H9 (cell line): ENCODE measurements at regions not wholly inside any gene's neighbourhood (a gene's known extent, or its start where the extent isn't known, plus 50 kb on each side); places are given as distances from the start of the nearest gene placed in this dataset.

Experiments
- DNase-seq: peaks from one replicate; pipeline ENCODE4 v3.0.0-alpha.2; 2017
- H2AFZ ChIP-seq: one replicate; pipeline ENCODE4 v1.6.1; 2013; ENCODE audit warnings: mild to moderate bottlenecking, low read length, control low read depth, moderate library complexity
- H2AK5ac ChIP-seq: 2 replicates; pipeline ENCODE4 v1.6.1; 2013; ENCODE audit warnings: low read length, control low read depth, mixed read lengths; ENCODE audit not compliant: insufficient read length
- H2BK120ac ChIP-seq: one replicate; pipeline ENCODE4 v1.6.1; 2013; ENCODE audit warnings: low read depth, mild to moderate bottlenecking, low read length, control low read depth, inconsistent platforms; ENCODE audit not compliant: poor library complexity, severe bottlenecking
- H2BK12ac ChIP-seq: 2 replicates; pipeline ENCODE4 v1.6.1; 2013; ENCODE audit warnings: low read length, control low read depth, mixed read lengths, low read depth; ENCODE audit not compliant: insufficient read length
- H2BK15ac ChIP-seq: 2 replicates; pipeline ENCODE4 v1.6.1; 2013; ENCODE audit warnings: low read depth, low read length, control low read depth
- H2BK20ac ChIP-seq: one replicate; pipeline ENCODE4 v1.6.1; 2013; ENCODE audit warnings: low read depth, mild to moderate bottlenecking, low read length, control low read depth, inconsistent platforms; ENCODE audit not compliant: poor library complexity, severe bottlenecking
- H2BK5ac ChIP-seq: 2 replicates; pipeline ENCODE4 v1.6.1; 2013; ENCODE audit warnings: low read length, control low read depth, mixed read lengths; ENCODE audit not compliant: insufficient read length
- H3K14ac ChIP-seq: 2 replicates; pipeline ENCODE4 v1.6.1; 2013; ENCODE audit warnings: low read length, control low read depth; ENCODE audit not compliant: insufficient read depth
- H3K18ac ChIP-seq: 2 replicates; pipeline ENCODE4 v1.6.1; 2013; ENCODE audit warnings: low read depth, mild to moderate bottlenecking, mixed read lengths, low read length, control low read depth; ENCODE audit not compliant: insufficient read length
- H3K23ac ChIP-seq: 2 replicates; pipeline ENCODE4 v1.6.1; 2013; ENCODE audit warnings: low read length, control low read depth, mixed read lengths, low read depth; ENCODE audit not compliant: insufficient read length
- H3K23me2 ChIP-seq: 2 replicates; pipeline ENCODE4 v1.6.1; 2013; ENCODE audit warnings: low read depth, mild to moderate bottlenecking, mixed read lengths, low read length, control low read depth; ENCODE audit not compliant: insufficient read length, poor library complexity, severe bottlenecking
- H3K27ac ChIP-seq: 2 replicates; pipeline ENCODE4 v1.5.1; 2013; ENCODE audit warnings: low read length, control low read depth, mixed read lengths, low read depth; ENCODE audit not compliant: insufficient read length
- H3K27me3 ChIP-seq: 2 replicates; pipeline ENCODE4 v1.6.1; 2013; ENCODE audit warnings: low read length, control low read depth, inconsistent platforms; ENCODE audit not compliant: insufficient read depth
- H3K4ac ChIP-seq: 2 replicates; pipeline ENCODE4 v1.6.1; 2013; ENCODE audit warnings: low read depth, mild to moderate bottlenecking, control low read depth, inconsistent platforms, low read length, moderate library complexity
- H3K4me1 ChIP-seq: 2 replicates; pipeline ENCODE4 v1.6.1; 2013; ENCODE audit warnings: low read length, control low read depth, inconsistent platforms; ENCODE audit not compliant: insufficient read depth
- H3K4me2 ChIP-seq: 2 replicates; pipeline ENCODE4 v1.6.1; 2013; ENCODE audit warnings: low read length, control low read depth, mixed read lengths; ENCODE audit not compliant: insufficient read length, insufficient read depth
- H3K56ac ChIP-seq: 2 replicates; pipeline ENCODE4 v1.6.1; 2013; ENCODE audit warnings: low read depth, mild to moderate bottlenecking, mixed read lengths, low read length, control low read depth; ENCODE audit not compliant: insufficient read length
- H3K79me1 ChIP-seq: 2 replicates; pipeline ENCODE4 v1.6.1; 2013; ENCODE audit warnings: low read depth, mild to moderate bottlenecking, moderate library complexity, low read length, control low read depth, inconsistent platforms; ENCODE audit not compliant: insufficient read depth, poor library complexity, severe bottlenecking
- H3K79me2 ChIP-seq: 2 replicates; pipeline ENCODE4 v1.6.1; 2013; ENCODE audit warnings: low read length, control low read depth, inconsistent platforms; ENCODE audit not compliant: insufficient read depth
- H3K9ac ChIP-seq: 2 replicates; pipeline ENCODE4 v1.6.1; 2013; ENCODE audit warnings: low read length, control low read depth, mixed read lengths; ENCODE audit not compliant: insufficient read length; ENCODE audit errors: extremely low read depth
- H3K9me3 ChIP-seq: one replicate; pipeline ENCODE4 v1.6.1; 2013; ENCODE audit warnings: low read depth, low read length, inconsistent platforms; ENCODE audit not compliant: control insufficient read depth
- H3T11ph ChIP-seq: one replicate; pipeline ENCODE4 v1.6.1; 2013; ENCODE audit warnings: mild to moderate bottlenecking, low read length, control low read depth, inconsistent platforms
- H4K20me1 ChIP-seq: one replicate; pipeline ENCODE4 v1.6.1; 2013; ENCODE audit not compliant: control insufficient read depth, insufficient read length, insufficient read depth
- H4K5ac ChIP-seq: 2 replicates; pipeline ENCODE4 v1.6.1; 2013; ENCODE audit warnings: low read depth, mild to moderate bottlenecking, mixed read lengths, low read length, control low read depth; ENCODE audit not compliant: insufficient read length
- H4K8ac ChIP-seq: replicated peaks from 2 replicates; pipeline ENCODE4 v1.6.1; 2013; ENCODE audit warnings: low read length, control low read depth, mixed read lengths, low read depth; ENCODE audit not compliant: insufficient read length
- H4K91ac ChIP-seq: 2 replicates; pipeline ENCODE4 v1.6.1; 2013; ENCODE audit warnings: low read depth, mild to moderate bottlenecking, moderate library complexity, mixed read lengths, low read length, control low read depth; ENCODE audit not compliant: insufficient read length
- H3K27ac Mint-ChIP-seq, 3 experiments: 2 replicates in 2 of 3; 3 replicates in 1 of 3; pipeline ENCODE4 v1.8.0; 2020 to 2021; ENCODE audit warnings: mixed read lengths in 3 of 3, mild to moderate bottlenecking in 1 of 3, moderate library complexity in 1 of 3
- H3K27me3 Mint-ChIP-seq: 2 replicates; pipeline ENCODE4 v1.8.0; 2021; ENCODE audit warnings: low read depth, mild to moderate bottlenecking, moderate library complexity, mixed read lengths
- H3K36me3 Mint-ChIP-seq, 3 experiments: 2 replicates in 2 of 3; 3 replicates in 1 of 3; pipeline ENCODE4 v1.8.0; 2020 to 2021; ENCODE audit warnings: low read depth in 3 of 3, mixed read lengths in 3 of 3; ENCODE audit not compliant: insufficient read depth in 1 of 3
- H3K4me1 Mint-ChIP-seq, 2 experiments: 2 replicates each; pipeline ENCODE4 v1.8.0; 2020; ENCODE audit warnings: mixed read lengths in 2 of 2
- H3K4me3 Mint-ChIP-seq, 2 experiments: 2 replicates in 1 of 2; 3 replicates in 1 of 2; pipeline ENCODE4 v1.8.0; 2020 to 2021; ENCODE audit warnings: mild to moderate bottlenecking in 2 of 2, mixed read lengths in 2 of 2, moderate library complexity in 1 of 2
- H3K9me3 Mint-ChIP-seq, 2 experiments: 2 replicates in 1 of 2; 3 replicates in 1 of 2; pipeline ENCODE4 v1.8.0; 2020; ENCODE audit warnings: mild to moderate bottlenecking in 2 of 2, mixed read lengths in 2 of 2, moderate library complexity in 1 of 2
- WGBS: extraction: QIAGEN DNeasy Blood & Tissue Kit; methylation state at CpG from one replicate; pipeline ENCODE4 v1.1.7; 2013; ENCODE audit warnings: missing lambda C conversion rate, low lambda C conversion rate, mixed read lengths; ENCODE audit not compliant: insufficient read length; ENCODE audit errors: extremely low coverage; 5-methylcytosine and 5-hydroxymethylcytosine counted together
- TF ChIP-seq, protein P1 (sequence below): fragments of 200-600 bp; sonication (generic); conservative IDR thresholded peaks from 3 replicates; pipeline ENCODE4 v1.8.0; 2021; ENCODE audit warnings: antibody characterized with exemption, mild to moderate bottlenecking

DNA sequence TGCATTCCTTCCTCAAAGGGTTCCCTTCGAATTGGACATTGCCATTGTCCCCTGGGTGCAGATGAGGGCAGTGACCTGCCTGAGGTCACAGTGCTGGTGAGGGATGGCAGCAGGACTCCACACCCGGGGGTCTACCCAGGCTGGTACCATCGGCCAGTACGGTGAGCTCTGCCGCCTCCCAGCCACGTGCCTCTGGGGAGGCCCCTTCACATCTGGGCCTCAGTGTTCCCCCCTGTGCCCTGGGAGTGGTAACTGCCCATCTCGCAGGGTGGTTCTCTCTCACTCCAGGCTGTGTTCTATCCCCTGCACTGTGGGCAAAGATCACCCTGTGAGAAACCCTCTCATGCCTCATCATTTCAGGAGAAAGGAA, 99.4 kb upstream of the IQSEC1 start:
- Histone ChIP-seq H3K27ac (no peak overlapping the region), H3K9me3 (no peaks in the 10 kb centered on the region), H3K4me1 (no peaks in the 10 kb centered on the region), H3K18ac (no peak overlapping the region), H4K91ac (no peak overlapping the region), H3K4me2 (no peak overlapping the region), H3K79me2 (no peaks in the 10 kb centered on the region), H3K9ac (no peak overlapping the region), H3T11ph (no peak overlapping the region), H2AFZ (no peak overlapping the region), H3K56ac (no peak overlapping the region), H3K79me1 (no peaks in the 10 kb centered on the region), H2BK15ac (no peak overlapping the region), H4K5ac (no peak overlapping the region), H4K20me1 (no peaks in the 10 kb centered on the region), H2AK5ac (no peak overlapping the region), H2BK20ac (no peak overlapping the region), H3K4ac (no peak overlapping the region), H2BK12ac (no peak overlapping the region), H3K23ac (no peak overlapping the region), H2BK5ac (no peak overlapping the region), H4K8ac (no peak overlapping the region), H3K23me2 (no peaks in the 10 kb centered on the region), H3K27me3 (no peaks in the 10 kb centered on the region), H3K14ac (no peak overlapping the region; the same call in 1 of the 2 replicates), H2BK120ac (no peak overlapping the region)
- Mint-ChIP-seq H3K27me3 (peaks cover 1% of the 10 kb centered on the region), H3K9me3 (peaks cover 19 to 24% of the 10 kb centered on the region in 2 experiments), H3K36me3 (peaks cover 4 to 13% (median 7%) of the 10 kb centered on the region in 3 experiments), H3K4me3 (no peak overlapping the region), H3K27ac (peak overlapping the region in 1 of 3 experiments; percentile 74; a peak in 1 of 7 replicates), H3K4me1 (peaks cover 10 to 13% of the 10 kb centered on the region in 2 experiments)
- DNase-seq: no peak
- TF ChIP-seq, protein P1, sequence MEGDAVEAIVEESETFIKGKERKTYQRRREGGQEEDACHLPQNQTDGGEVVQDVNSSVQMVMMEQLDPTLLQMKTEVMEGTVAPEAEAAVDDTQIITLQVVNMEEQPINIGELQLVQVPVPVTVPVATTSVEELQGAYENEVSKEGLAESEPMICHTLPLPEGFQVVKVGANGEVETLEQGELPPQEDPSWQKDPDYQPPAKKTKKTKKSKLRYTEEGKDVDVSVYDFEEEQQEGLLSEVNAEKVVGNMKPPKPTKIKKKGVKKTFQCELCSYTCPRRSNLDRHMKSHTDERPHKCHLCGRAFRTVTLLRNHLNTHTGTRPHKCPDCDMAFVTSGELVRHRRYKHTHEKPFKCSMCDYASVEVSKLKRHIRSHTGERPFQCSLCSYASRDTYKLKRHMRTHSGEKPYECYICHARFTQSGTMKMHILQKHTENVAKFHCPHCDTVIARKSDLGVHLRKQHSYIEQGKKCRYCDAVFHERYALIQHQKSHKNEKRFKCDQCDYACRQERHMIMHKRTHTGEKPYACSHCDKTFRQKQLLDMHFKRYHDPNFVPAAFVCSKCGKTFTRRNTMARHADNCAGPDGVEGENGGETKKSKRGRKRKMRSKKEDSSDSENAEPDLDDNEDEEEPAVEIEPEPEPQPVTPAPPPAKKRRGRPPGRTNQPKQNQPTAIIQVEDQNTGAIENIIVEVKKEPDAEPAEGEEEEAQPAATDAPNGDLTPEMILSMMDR: no peak
- no CpG with 5 or more reads among the region's 7 CpGs for WGBS
